HG02870 (cell line): ENCODE measurements at regions not wholly inside any gene's neighbourhood (a gene's known extent, or its start where the extent isn't known, plus 50 kb on each side); places are given as distances from the start of the nearest gene placed in this dataset.

Experiments used
- ATAC-seq: cut with Tn5 transposase; IDR thresholded peaks from one replicate; pipeline ENCODE4 v1.9.1; 2021; ENCODE audit warnings: mild to moderate bottlenecking, moderate library complexity; ENCODE audit not compliant: unreplicated experiment

GRCh38 chr3:135719449-135719848 lies 246.1 kb upstream of the PPP2R3A start:
- ATAC-seq = no peak

GRCh38 chr3:135728007-135728721 lies 237.4 kb upstream of the PPP2R3A start:
- no peak for ATAC-seq

GRCh38 chr3:135731546-135731945 lies 234.0 kb upstream of the PPP2R3A start:
- ATAC-seq = no peak

- ATAC-seq = no peak
Observed at GRCh38 chr3:135736740-135737139, 228.8 kb upstream of the PPP2R3A start.

- ATAC-seq = no peak
Observed at GRCh38 chr3:135739779-135740178, 225.7 kb upstream of the PPP2R3A start.

- no peak for ATAC-seq
Observed at GRCh38 chr3:135740211-135740610, 225.3 kb upstream of the PPP2R3A start.

GRCh38 chr3:135740751-135741150 lies 224.8 kb upstream of the PPP2R3A start:
- ATAC-seq = no peak

- ATAC-seq = no peak
Observed at GRCh38 chr3:135751991-135752390, 213.5 kb upstream of the PPP2R3A start.

- ATAC-seq = no peak
Observed at GRCh38 chr3:135752851-135753250, 212.7 kb upstream of the PPP2R3A start.

- ATAC-seq = no peak
Observed at GRCh38 chr3:135753506-135753905, 212.0 kb upstream of the PPP2R3A start.

- no peak for ATAC-seq
Observed at GRCh38 chr3:135755330-135756105, 210.0 kb upstream of the PPP2R3A start.

GRCh38 chr3:135756106-135756668 lies 209.3 kb upstream of the PPP2R3A start:
- ATAC-seq = no peak

- ATAC-seq = no peak
Observed at GRCh38 chr3:135757421-135757820, 208.1 kb upstream of the PPP2R3A start.

GRCh38 chr3:135758961-135759360 lies 206.6 kb upstream of the PPP2R3A start:
- ATAC-seq = no peak

GRCh38 chr3:135759651-135760050 lies 205.9 kb upstream of the PPP2R3A start:
- no peak for ATAC-seq

GRCh38 chr3:135760581-135760980 lies 204.9 kb upstream of the PPP2R3A start:
- ATAC-seq = no peak

- no peak for ATAC-seq
Observed at GRCh38 chr3:135762188-135762856, 203.2 kb upstream of the PPP2R3A start.

- no peak for ATAC-seq
Observed at GRCh38 chr3:135766115-135766514, 199.4 kb upstream of the PPP2R3A start.

GRCh38 chr3:135771760-135772159 lies 193.8 kb upstream of the PPP2R3A start:
- ATAC-seq = no peak

- ATAC-seq = no peak
Observed at GRCh38 chr3:135779024-135779423, 186.5 kb upstream of the PPP2R3A start.

GRCh38 chr3:135779590-135780235 lies 185.8 kb upstream of the PPP2R3A start:
- no peak for ATAC-seq
